ENCODE measurements at regions not wholly inside any gene's neighbourhood (a gene's known extent, or its start where the extent isn't known, plus 50 kb on each side); places are given as distances from the start of the nearest gene placed in this dataset.

GRCh38 chr5:121704291-121704690 lies 147.4 kb upstream of the FTMT start:
- BruUV-seq (replicated peaks) = no TSS peak
- TF ChIP-seq, protein P1, sequence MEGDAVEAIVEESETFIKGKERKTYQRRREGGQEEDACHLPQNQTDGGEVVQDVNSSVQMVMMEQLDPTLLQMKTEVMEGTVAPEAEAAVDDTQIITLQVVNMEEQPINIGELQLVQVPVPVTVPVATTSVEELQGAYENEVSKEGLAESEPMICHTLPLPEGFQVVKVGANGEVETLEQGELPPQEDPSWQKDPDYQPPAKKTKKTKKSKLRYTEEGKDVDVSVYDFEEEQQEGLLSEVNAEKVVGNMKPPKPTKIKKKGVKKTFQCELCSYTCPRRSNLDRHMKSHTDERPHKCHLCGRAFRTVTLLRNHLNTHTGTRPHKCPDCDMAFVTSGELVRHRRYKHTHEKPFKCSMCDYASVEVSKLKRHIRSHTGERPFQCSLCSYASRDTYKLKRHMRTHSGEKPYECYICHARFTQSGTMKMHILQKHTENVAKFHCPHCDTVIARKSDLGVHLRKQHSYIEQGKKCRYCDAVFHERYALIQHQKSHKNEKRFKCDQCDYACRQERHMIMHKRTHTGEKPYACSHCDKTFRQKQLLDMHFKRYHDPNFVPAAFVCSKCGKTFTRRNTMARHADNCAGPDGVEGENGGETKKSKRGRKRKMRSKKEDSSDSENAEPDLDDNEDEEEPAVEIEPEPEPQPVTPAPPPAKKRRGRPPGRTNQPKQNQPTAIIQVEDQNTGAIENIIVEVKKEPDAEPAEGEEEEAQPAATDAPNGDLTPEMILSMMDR (conservative IDR thresholded peaks at IDR 0.05) = no peak
- no peak for TF ChIP-seq EZH2 (IDR thresholded peaks at IDR 0.05; ENCODE audit: low read depth)
- H4K20me1 ChIP-seq (ENCODE audit: insufficient read depth) = no peaks in the 10 kb centered on the region
- H2AFZ ChIP-seq = no peak overlapping the region
- H3K4me3 ChIP-seq = no peak overlapping the region
- H3K4me2 ChIP-seq = no peak overlapping the region
- H3K9me2 ChIP-seq (ENCODE audit: insufficient read depth) = no peaks in the 10 kb centered on the region
- H3F3A ChIP-seq (ENCODE audit: insufficient read depth, low read depth) = no peaks in the 10 kb centered on the region
- H3K4me1 ChIP-seq (replicated peaks; ENCODE audit: insufficient read depth) = no peaks in the 10 kb centered on the region
- ChIA-PET POLR2A (ENCODE audit: unreplicated experiment) (no interaction called here), CTCF (no interaction called here)
- intact Hi-C loops (cut with micrococcal nuclease; ENCODE audit: unreplicated experiment) = no loop called here
- no peaks in the 10 kb centered on the region for H3K36me3 ChIP-seq (ENCODE audit: low read depth)
- no peaks in the 10 kb centered on the region for H3K27me3 ChIP-seq (ENCODE audit: insufficient read depth, low read depth)
- no peaks in the 10 kb centered on the region for H3K9me3 ChIP-seq (ENCODE audit: insufficient read depth, low read depth)
- no peaks in the 10 kb centered on the region for H3K79me2 ChIP-seq (ENCODE audit: low read depth)
- no peak overlapping the region for H3K27ac ChIP-seq
- DNase-seq = no peak

DNA sequence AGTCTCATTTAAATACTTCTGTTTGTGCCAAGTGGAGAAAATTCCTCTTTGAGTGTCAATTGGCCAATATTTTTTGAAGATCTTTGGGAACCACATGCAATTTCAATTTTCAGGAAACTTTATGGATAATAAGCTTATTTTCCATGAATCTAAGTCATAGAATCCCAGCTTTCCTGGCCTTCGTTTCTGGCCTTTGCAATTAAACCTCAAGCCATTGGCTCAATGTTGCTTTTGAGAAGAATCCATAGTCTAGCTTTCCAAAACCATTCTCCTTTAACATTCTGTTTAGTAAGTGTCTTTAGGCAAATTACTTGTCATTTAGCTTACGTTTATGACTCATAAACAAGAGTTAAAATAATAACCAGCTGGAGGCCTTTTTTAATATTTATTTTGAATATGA lies 145.0 kb upstream of the FTMT start:
- Histone ChIP-seq H3F3A (ENCODE audit: insufficient read depth, low read depth) (no peaks in the 10 kb centered on the region), H3K4me1 (replicated peaks; ENCODE audit: insufficient read depth) (no peaks in the 10 kb centered on the region), H4K20me1 (ENCODE audit: insufficient read depth) (no peaks in the 10 kb centered on the region), H3K9me3 (ENCODE audit: insufficient read depth, low read depth) (no peaks in the 10 kb centered on the region), H3K9me2 (ENCODE audit: insufficient read depth) (no peaks in the 10 kb centered on the region), H3K4me2 (no peak overlapping the region), H3K27ac (no peak overlapping the region), H3K27me3 (ENCODE audit: insufficient read depth, low read depth) (no peaks in the 10 kb centered on the region), H2AFZ (no peak overlapping the region), H3K4me3 (no peak overlapping the region), H3K79me2 (ENCODE audit: low read depth) (no peaks in the 10 kb centered on the region), H3K36me3 (ENCODE audit: low read depth) (no peaks in the 10 kb centered on the region)
- CTCF ChIA-PET = no interaction called here
- POLR2A ChIA-PET (ENCODE audit: unreplicated experiment) = no interaction called here
- intact Hi-C loops (cut with micrococcal nuclease; ENCODE audit: unreplicated experiment) = no loop called here
- no TSS peak for BruUV-seq (replicated peaks)
- no peak for TF ChIP-seq EZH2 (IDR thresholded peaks at IDR 0.05; ENCODE audit: low read depth)
- TF ChIP-seq, protein P1 (conservative IDR thresholded peaks at IDR 0.05) = no peak
- DNase-seq = no peak

GRCh38 chr5:121707178-121707577 lies 144.5 kb upstream of the FTMT start:
- Histone ChIP-seq H3K9me3 (ENCODE audit: insufficient read depth, low read depth) (no peaks in the 10 kb centered on the region), H4K20me1 (ENCODE audit: insufficient read depth) (no peaks in the 10 kb centered on the region), H3K4me1 (replicated peaks; ENCODE audit: insufficient read depth) (no peaks in the 10 kb centered on the region), H3K79me2 (ENCODE audit: low read depth) (no peaks in the 10 kb centered on the region), H2AFZ (no peak overlapping the region), H3K4me3 (no peak overlapping the region), H3K27me3 (ENCODE audit: insufficient read depth, low read depth) (no peaks in the 10 kb centered on the region), H3K36me3 (ENCODE audit: low read depth) (no peaks in the 10 kb centered on the region), H3K4me2 (no peak overlapping the region), H3K9me2 (ENCODE audit: insufficient read depth) (no peaks in the 10 kb centered on the region), H3F3A (ENCODE audit: insufficient read depth, low read depth) (no peaks in the 10 kb centered on the region), H3K27ac (no peak overlapping the region)
- POLR2A ChIA-PET (ENCODE audit: unreplicated experiment) = interaction anchor here (0.7 kb wide), 1 partner anchor 122 kb away, joined by 5 read pairs; no protein-coding TSS in a partner anchor
- no peak for DNase-seq
- intact Hi-C loops (cut with micrococcal nuclease; ENCODE audit: unreplicated experiment) = no loop called here
- BruUV-seq (replicated peaks) = no TSS peak
- CTCF ChIA-PET = no interaction called here
- no peak for TF ChIP-seq EZH2 (IDR thresholded peaks at IDR 0.05; ENCODE audit: low read depth)
- TF ChIP-seq, protein P1 (conservative IDR thresholded peaks at IDR 0.05) = no peak
